Activated naive CD4-positive, alpha-beta T cell treated with anti-CD3 and anti-CD28 coated beads, Interleukin-2, amount 50 U/mL, for 24 hours (primary cell): ENCODE measurements at regions not wholly inside any gene's neighbourhood (a gene's known extent, or its start where the extent isn't known, plus 50 kb on each side); places are given as distances from the start of the nearest gene placed in this dataset.
A peak's percentile ranks its signal among the peaks of the same experiment; 100 is the strongest.
"Not testable (repeated sequence)": the region's sequence is repeated elsewhere in the genome, so short reads cannot be mapped to it uniquely, and the experiment has no call there.

Experiments used
- H3K27ac Mint-ChIP-seq: one replicate; pipeline ENCODE4 v1.8.0; 2021; ENCODE audit warnings: mild to moderate bottlenecking, mixed read lengths
- H3K27me3 Mint-ChIP-seq: one replicate; pipeline ENCODE4 v1.8.0; 2021; ENCODE audit warnings: mixed read lengths
- H3K36me3 Mint-ChIP-seq: one replicate; pipeline ENCODE4 v1.8.0; 2021; ENCODE audit warnings: mixed read lengths
- H3K4me1 Mint-ChIP-seq: one replicate; pipeline ENCODE4 v1.8.0; 2021; ENCODE audit warnings: mixed read lengths
- H3K4me3 Mint-ChIP-seq: one replicate; pipeline ENCODE4 v1.8.0; 2021; ENCODE audit warnings: mild to moderate bottlenecking, mixed read lengths
- H3K9me3 Mint-ChIP-seq: one replicate; pipeline ENCODE4 v1.8.0; 2021; ENCODE audit warnings: mixed read lengths

GRCh38 chr15:28789401-28790114, 58.9 kb downstream of the GOLGA6L7 start:
- not testable (repeated sequence) for H3K27ac Mint-ChIP-seq, H3K27me3 Mint-ChIP-seq, H3K36me3 Mint-ChIP-seq, H3K9me3 Mint-ChIP-seq, H3K4me1 Mint-ChIP-seq
- peak overlapping the region; percentile 78 for H3K4me3 Mint-ChIP-seq

DNA sequence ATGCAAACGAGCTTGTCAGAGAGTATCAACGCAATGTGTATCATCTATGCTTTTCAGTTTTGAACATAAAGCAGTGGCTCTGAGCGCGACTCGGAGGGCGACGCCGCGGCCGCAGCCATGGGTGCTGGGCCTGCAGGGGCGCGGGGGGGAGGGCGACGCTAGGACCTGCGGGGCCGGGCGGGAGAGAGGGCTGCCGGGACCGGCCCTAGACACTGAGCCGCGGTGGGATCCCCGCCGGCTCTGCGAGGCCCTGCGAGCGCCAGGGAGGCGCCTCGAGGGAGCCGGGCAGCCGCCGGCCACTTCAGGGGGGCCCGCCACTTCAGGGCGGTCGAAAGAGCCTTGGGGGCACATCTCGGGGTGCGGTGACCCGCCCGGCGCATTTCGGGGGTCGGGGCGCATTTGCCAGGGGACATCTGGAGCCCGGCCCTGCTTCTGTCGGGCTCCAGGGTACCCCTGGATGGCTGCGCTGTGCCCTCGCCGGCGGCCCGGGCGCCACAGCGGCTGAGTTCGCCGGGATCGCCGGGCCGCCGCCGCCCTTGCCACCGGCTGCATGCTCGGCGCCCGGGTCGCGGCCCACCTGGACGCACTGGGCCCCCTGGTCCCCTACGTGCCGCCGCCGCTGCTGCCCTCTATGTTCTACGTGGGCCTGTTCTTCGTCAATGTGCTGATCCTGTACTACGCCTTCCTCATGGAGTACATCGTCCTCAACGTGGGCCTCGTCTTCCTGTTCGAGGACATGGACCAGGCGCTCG, 59.6 kb downstream of the GOLGA6L7 start:
- not testable (repeated sequence) for H3K27me3 Mint-ChIP-seq, H3K9me3 Mint-ChIP-seq, H3K36me3 Mint-ChIP-seq, H3K4me1 Mint-ChIP-seq, H3K27ac Mint-ChIP-seq
- H3K4me3 Mint-ChIP-seq = peak overlapping the region; percentile 62

DNA sequence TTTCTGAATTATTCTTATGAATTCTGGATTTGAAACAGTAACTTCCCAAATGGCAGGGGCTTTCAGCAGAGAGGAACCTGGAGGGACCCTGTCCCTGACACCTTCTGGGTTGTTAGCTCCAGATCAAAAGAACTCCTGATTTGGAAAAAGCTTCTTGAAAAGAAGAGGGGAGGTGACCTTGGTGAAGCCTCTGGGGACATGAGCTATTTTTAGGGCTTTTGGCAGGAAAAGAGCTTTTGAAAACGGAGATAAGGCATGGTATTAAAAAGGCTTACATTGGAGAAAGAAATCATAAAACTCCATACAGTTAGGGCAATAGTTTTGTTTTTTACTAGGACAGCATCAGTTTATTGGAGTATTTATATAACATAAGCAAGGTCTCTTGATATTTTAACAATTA, 60.3 kb downstream of the GOLGA6L7 start:
- H3K4me1 Mint-ChIP-seq, H3K27me3 Mint-ChIP-seq, H3K9me3 Mint-ChIP-seq, H3K27ac Mint-ChIP-seq, H3K36me3 Mint-ChIP-seq: not testable (repeated sequence)
- peak overlapping the region; percentile 62 for H3K4me3 Mint-ChIP-seq

- H3K27ac Mint-ChIP-seq = no peak overlapping the region
- H3K27me3 Mint-ChIP-seq = peaks cover 3% of the 10 kb centered on the region
- H3K4me1 Mint-ChIP-seq = peaks cover 6% of the 10 kb centered on the region
- no peaks in the 10 kb centered on the region for H3K9me3 Mint-ChIP-seq
- H3K36me3 Mint-ChIP-seq = no peaks in the 10 kb centered on the region
- no peak overlapping the region for H3K4me3 Mint-ChIP-seq
Observed at GRCh38 chr15:28786521-28786920, 61.9 kb downstream of the GOLGA6L7 start.

DNA sequence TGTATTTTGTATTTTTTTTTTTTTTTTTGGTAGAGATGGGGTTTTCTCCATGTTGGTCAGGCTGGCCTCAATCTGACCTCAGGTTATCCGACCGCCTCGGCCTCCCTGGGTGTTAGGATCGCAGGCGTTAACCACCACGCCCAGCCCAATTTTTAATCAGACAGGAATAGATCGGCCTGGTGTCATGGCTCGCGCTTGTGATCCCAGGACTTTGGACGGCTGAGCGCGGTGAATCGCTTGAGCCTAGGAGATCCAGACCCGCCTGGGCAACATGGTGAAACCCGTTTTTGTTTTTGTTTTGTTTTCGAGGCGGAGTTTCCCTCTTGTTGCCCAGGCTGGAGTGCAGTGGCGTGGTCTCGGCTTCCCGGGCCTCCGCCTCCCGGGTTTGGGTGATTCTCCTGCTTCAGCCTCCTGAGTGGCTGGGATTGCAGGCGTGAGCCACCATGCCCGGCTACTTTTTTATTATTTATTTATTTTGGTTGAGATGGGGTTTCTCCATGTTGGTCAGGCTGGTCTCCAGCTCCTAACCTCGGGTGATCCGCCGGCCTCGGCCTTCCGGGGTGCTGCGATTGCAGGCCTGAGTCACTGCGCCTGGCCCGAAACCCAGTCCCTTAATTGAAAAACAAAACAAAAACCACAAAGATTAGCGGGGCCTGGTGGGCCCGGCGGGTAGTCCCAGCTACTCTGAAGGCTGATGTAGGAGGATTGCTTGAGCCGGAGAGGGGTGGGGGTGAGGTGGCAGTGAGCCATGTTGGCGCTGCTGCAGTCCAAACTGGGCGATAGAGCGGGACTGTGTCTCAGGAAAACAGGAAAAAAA, 63.9 kb downstream of the GOLGA6L7 start:
- H3K36me3 Mint-ChIP-seq, H3K9me3 Mint-ChIP-seq, H3K27me3 Mint-ChIP-seq, H3K27ac Mint-ChIP-seq, H3K4me3 Mint-ChIP-seq, H3K4me1 Mint-ChIP-seq: not testable (repeated sequence)

- H3K4me3 Mint-ChIP-seq = no peak overlapping the region
- no peak overlapping the region for H3K27ac Mint-ChIP-seq
- no peaks in the 10 kb centered on the region for H3K36me3 Mint-ChIP-seq
- H3K9me3 Mint-ChIP-seq = no peaks in the 10 kb centered on the region
- no peaks in the 10 kb centered on the region for H3K4me1 Mint-ChIP-seq
- peaks cover 3% of the 10 kb centered on the region for H3K27me3 Mint-ChIP-seq
Observed at GRCh38 chr15:28783873-28784272, 64.6 kb downstream of the GOLGA6L7 start.

- Mint-ChIP-seq H3K4me3 (no peak overlapping the region), H3K27ac (no peak overlapping the region), H3K36me3 (no peaks in the 10 kb centered on the region), H3K9me3 (no peaks in the 10 kb centered on the region), H3K27me3 (peaks cover 3% of the 10 kb centered on the region), H3K4me1 (no peaks in the 10 kb centered on the region)
Observed at GRCh38 chr15:28783466-28783865, 65.0 kb downstream of the GOLGA6L7 start.

GRCh38 chr15:28778397-28778796, 66.2 kb upstream of the GOLGA8M start:
- not testable (repeated sequence) for H3K9me3 Mint-ChIP-seq, H3K27me3 Mint-ChIP-seq, H3K36me3 Mint-ChIP-seq, H3K4me3 Mint-ChIP-seq, H3K27ac Mint-ChIP-seq, H3K4me1 Mint-ChIP-seq

DNA sequence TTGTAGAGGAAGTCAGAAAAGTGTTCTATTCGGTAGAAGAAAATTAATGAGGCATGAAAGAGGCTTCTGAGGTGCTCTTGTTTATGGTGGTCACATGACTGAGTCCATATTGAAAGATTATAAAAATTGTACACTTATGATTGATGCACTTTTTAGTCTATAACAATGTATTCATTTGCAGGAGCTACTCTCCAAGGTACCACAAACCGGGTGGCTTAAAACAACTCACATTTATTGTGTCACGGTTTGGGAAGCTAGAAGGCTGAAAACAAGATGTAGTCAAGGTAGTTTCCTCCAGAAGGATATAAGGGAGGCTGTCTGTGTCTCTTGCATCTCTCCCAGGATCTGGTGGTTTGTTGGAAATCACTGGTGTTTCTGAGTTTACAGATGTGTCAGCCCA, 60.6 kb upstream of the GOLGA8M start:
- H3K36me3 Mint-ChIP-seq, H3K27ac Mint-ChIP-seq, H3K9me3 Mint-ChIP-seq, H3K4me1 Mint-ChIP-seq, H3K4me3 Mint-ChIP-seq, H3K27me3 Mint-ChIP-seq: not testable (repeated sequence)
